ENCODE measurements at regions not wholly inside any gene's neighbourhood (a gene's known extent, or its start where the extent isn't known, plus 50 kb on each side); places are given as distances from the start of the nearest gene placed in this dataset.

GRCh38 chr7:15795393-15795792 is 108.9 kb upstream of the MEOX2 start:
- no peak overlapping the region for H3K4me3 ChIP-seq
- no peaks in the 10 kb centered on the region for H3K4me1 ChIP-seq
- no peak for DNase-seq
- no peak for TF ChIP-seq CTCF (IDR thresholded peaks at IDR 0.05)
- no peaks in the 10 kb centered on the region for H3K9me3 ChIP-seq
- no peak overlapping the region for H3K27ac ChIP-seq
- WGBS, 3 donors: 41 to 57% (median 53%) methylated on average over 2 of the region's 2 CpGs
- intact Hi-C loops (cut with DNase I): no loop called here
- H3K27me3 ChIP-seq (ENCODE audit: insufficient read depth in 3 of 3, low read length in 2 of 3): no peaks in the 10 kb centered on the region
- ATAC-seq: no peak
- no peaks in the 10 kb centered on the region for H3K36me3 ChIP-seq (ENCODE audit: insufficient read depth in 1 of 2, low read depth in 1 of 2)

GRCh38 chr7:15794801-15795200 is 108.3 kb upstream of the MEOX2 start:
- TF ChIP-seq CTCF (IDR thresholded peaks at IDR 0.05): no peak
- H3K27me3 ChIP-seq (ENCODE audit: insufficient read depth in 3 of 3, low read length in 2 of 3): no peaks in the 10 kb centered on the region
- intact Hi-C loops (cut with DNase I): no loop called here
- H3K4me1 ChIP-seq: no peaks in the 10 kb centered on the region
- DNase-seq (no peak), ATAC-seq (no peak)
- no peak overlapping the region for H3K4me3 ChIP-seq
- no peaks in the 10 kb centered on the region for H3K9me3 ChIP-seq
- H3K36me3 ChIP-seq (ENCODE audit: insufficient read depth in 1 of 2, low read depth in 1 of 2): no peaks in the 10 kb centered on the region
- H3K27ac ChIP-seq: no peak overlapping the region

DNA sequence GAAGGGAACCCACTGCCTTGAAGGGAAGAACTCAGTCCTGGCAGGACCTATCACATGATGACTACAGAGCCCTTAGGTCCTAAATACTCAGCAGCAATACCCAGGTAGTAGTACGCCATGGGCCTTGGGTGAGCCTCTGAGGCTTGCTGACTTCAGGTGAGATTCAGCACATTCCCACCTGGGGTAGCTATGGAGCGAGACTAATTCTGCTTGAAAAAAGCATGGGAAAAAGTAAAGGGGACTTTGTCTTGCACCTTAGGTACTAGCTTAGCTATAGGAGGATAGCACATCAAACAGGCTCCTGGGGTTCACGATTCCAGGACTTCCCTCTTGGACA is 98.2 kb upstream of the MEOX2 start:
- Histone ChIP-seq H3K27me3 (ENCODE audit: insufficient read depth in 3 of 3, low read length in 2 of 3) (no peaks in the 10 kb centered on the region), H3K4me3 (no peak overlapping the region), H3K9me3 (no peaks in the 10 kb centered on the region), H3K4me1 (no peaks in the 10 kb centered on the region), H3K27ac (no peak overlapping the region), H3K36me3 (ENCODE audit: insufficient read depth in 1 of 2, low read depth in 1 of 2) (no peaks in the 10 kb centered on the region)
- ATAC-seq: no peak
- no peak for TF ChIP-seq CTCF (IDR thresholded peaks at IDR 0.05)
- DNase-seq: no peak
- intact Hi-C loops (cut with DNase I): no loop called here
- 90 to 93% (median 91%) methylated on average over 3 of the region's 3 CpGs for WGBS, 3 donors

DNA sequence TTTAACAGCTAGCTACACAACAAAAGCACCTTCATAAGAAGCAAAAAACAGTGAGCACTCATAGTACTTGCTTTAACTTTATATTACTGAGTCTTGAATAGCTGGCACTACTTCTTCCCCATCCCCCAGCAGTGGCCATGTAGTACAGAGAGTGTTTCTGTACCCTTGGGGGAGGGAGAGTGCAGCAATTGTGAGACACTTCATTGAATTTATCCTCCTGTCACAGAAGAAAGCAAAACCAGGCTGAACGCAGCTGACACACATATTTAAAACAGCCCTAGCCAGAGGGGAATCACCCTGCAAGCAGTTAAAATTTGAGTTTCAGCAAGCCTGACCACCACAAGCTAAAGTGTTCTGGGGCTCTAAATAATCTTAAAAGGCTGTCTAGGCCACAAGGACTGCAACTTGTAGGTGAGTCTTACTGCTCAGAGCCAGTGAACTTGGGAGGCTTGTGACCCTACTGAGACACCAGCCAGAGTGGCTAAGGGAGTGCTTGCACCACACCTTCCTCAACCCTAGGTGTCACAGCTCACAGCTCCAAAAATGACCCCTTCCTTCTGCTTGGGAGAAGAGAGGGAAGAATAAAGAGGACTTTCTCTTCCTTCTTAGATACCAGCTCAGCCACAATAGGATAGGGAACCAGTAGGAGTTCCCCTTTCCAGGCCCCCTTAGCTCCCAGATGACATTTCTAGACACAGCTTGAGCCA is 97.7 kb upstream of the MEOX2 start:
- DNase-seq (no peak), ATAC-seq (no peak)
- WGBS, 3 donors: 12 to 36% (median 15%) methylated on average over 1 of the region's 1 CpG
- Histone ChIP-seq H3K27me3 (ENCODE audit: insufficient read depth in 3 of 3, low read length in 2 of 3) (no peaks in the 10 kb centered on the region), H3K9me3 (no peaks in the 10 kb centered on the region), H3K4me1 (no peaks in the 10 kb centered on the region), H3K36me3 (ENCODE audit: insufficient read depth in 1 of 2, low read depth in 1 of 2) (no peaks in the 10 kb centered on the region), H3K27ac (no peak overlapping the region), H3K4me3 (no peak overlapping the region)
- TF ChIP-seq CTCF (IDR thresholded peaks at IDR 0.05): no peak
- intact Hi-C loops (cut with DNase I): no loop called here

DNA sequence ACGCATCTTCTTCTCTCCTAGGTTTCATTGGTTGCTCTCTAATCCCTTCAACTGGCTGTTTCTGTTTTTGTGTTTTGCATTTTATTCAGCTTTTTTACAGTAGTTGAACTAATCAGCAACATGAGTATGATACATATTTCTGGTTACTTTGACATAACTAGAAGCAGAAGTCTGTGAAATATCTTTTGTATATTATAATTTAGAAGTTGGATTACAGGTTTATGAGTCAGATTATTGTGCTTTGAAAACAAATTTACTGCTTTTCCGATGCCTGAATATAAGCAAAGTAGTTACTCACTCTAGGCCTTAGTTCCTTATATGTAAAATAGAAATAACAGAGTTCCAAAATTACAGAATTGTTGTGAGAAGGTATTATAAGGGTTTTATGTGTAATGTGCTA is 96.2 kb upstream of the MEOX2 start:
- ATAC-seq (no peak), DNase-seq (no peak)
- Histone ChIP-seq H3K27ac (no peak overlapping the region), H3K4me3 (no peak overlapping the region), H3K9me3 (no peaks in the 10 kb centered on the region), H3K4me1 (no peaks in the 10 kb centered on the region), H3K36me3 (ENCODE audit: insufficient read depth in 1 of 2, low read depth in 1 of 2) (no peaks in the 10 kb centered on the region), H3K27me3 (ENCODE audit: insufficient read depth in 3 of 3, low read length in 2 of 3) (no peaks in the 10 kb centered on the region)
- WGBS, 3 donors: 79 to 91% (median 80%) methylated on average over 2 of the region's 2 CpGs
- TF ChIP-seq CTCF (IDR thresholded peaks at IDR 0.05): no peak
- intact Hi-C loops (cut with DNase I): no loop called here
